Adrenal gland (tissue), 9 donors: ENCODE measurements at regions not wholly inside any gene's neighbourhood (a gene's known extent, or its start where the extent isn't known, plus 50 kb on each side); places are given as distances from the start of the nearest gene placed in this dataset.
A peak's percentile ranks its signal among the peaks of the same experiment; 100 is the strongest.

Experiments used
- DNase-seq, 7 donors: peaks; one replicate each; pipeline ENCODE4 v3.0.0-alpha.2; 2019 to 2020
- H3K27ac ChIP-seq, 5 donors: fragments of 200-600 bp; sonication (generic) in 4 of 5; 1 replicate in 3 of 5; 2 replicates in 2 of 5; pipeline versions ENCODE4 v1.5.1 to v1.8.0; 2016 to 2020; ENCODE audit warnings: mild to moderate bottlenecking in 1 of 5
- H3K27me3 ChIP-seq: fragments of 200-600 bp; 2 replicates; pipeline ENCODE4 v1.8.0; 2021
- H3K36me3 ChIP-seq, 2 donors: fragments of 200-600 bp; replicated peaks in 1 of 2; 1 replicate in 1 of 2; 2 replicates in 1 of 2; pipeline versions ENCODE4 v1.5.1 to v1.8.0; 2018 to 2022
- H3K4me1 ChIP-seq, 2 donors: fragments of 200-600 bp; replicated peaks in 1 of 2; 1 replicate in 1 of 2; 2 replicates in 1 of 2; pipeline versions ENCODE4 v1.5.1 to v1.8.0; 2018 to 2021
- H3K4me3 ChIP-seq, 4 donors: fragments of 200-600 bp; sonication (generic) in 3 of 4; one replicate each; pipeline ENCODE4 v1.5.1; 2016 to 2018
- H3K9me3 ChIP-seq, 3 donors: fragments of 200-600 bp; sonication (generic) in 1 of 3; replicated peaks in 1 of 3; 1 replicate in 2 of 3; 2 replicates in 1 of 3; pipeline versions ENCODE4 v1.5.1 to v1.8.0; 2016 to 2021
- CTCF ChIP-seq, 6 experiments: fragments of 450-650 bp in 4 of 6; fragments of 200-600 bp in 2 of 6; sonication (generic) in 1 of 6; IDR thresholded peaks; 1 replicate in 5 of 6; 2 replicates in 1 of 6; pipeline versions ENCODE4 v1.5.1 to v1.8.0; 2016 to 2021; ENCODE audit warnings: antibody characterized with exemption in 6 of 6, mild to moderate bottlenecking in 2 of 6, moderate library complexity in 1 of 6
- POLR2A ChIP-seq, 2 donors: fragments of 450-650 bp; IDR thresholded peaks; one replicate each; pipeline ENCODE4 v1.6.1; 2017; ENCODE audit warnings: antibody characterized with exemption in 2 of 2, mild to moderate bottlenecking in 2 of 2, moderate library complexity in 1 of 2
- WGBS, 4 donors: extraction: QIAGEN DNeasy Blood & Tissue Kit in 2 of 4; methylation state at CpG; one replicate each; pipeline versions ENCODE4 v1.1.5 to v1.1.7; 2013 to 2017; 5-methylcytosine and 5-hydroxymethylcytosine counted together
- intact Hi-C, 2 donors: fragments of 100-400 bp; cut with DNase I; formaldehyde crosslinking; loops; one replicate each; pipeline versions ENCODE4 v1.14.1 to v1.15.0; 2022 to 2023
- donor health status: healthy with polysubstance abuse.
- donor health status: Bipolar disorder and iron deficiency.
- donor health status: DM: yes; HTN: yes; CAD: no.
- donor health status: DM: no; HTN: no; CAD: no.
- donor health status: DM: no; HTN: no; CAD: no.

- intact Hi-C loops: no loop called here
- peaks cover 0 to 5% of the 10 kb centered on the region in 2 donors for H3K4me1 ChIP-seq
- H3K9me3 ChIP-seq: no peaks in the 10 kb centered on the region
- TF ChIP-seq CTCF (IDR thresholded peaks at IDR 0.05) (no peak), POLR2A (IDR thresholded peaks at IDR 0.05) (no peak)
- H3K36me3 ChIP-seq: no peaks in the 10 kb centered on the region
- H3K27me3 ChIP-seq: no peaks in the 10 kb centered on the region
- H3K27ac ChIP-seq: no peak overlapping the region
- no peak overlapping the region for H3K4me3 ChIP-seq
- WGBS, 4 donors: 37 to 51% (median 47%) methylated on average over 5 of the region's 5 CpGs
- DNase-seq: peak in 6 of 7 donors; percentile 22 to 61 (median 38)
These were observed 666.0 kb downstream of the MED13L start for GRCh38 chr12:115611477-115611876.

GRCh38 chr12:115609347-115609746 is 668.1 kb downstream of the MED13L start:
- intact Hi-C loops: no loop called here
- TF ChIP-seq POLR2A (IDR thresholded peaks at IDR 0.05) (no peak), CTCF (IDR thresholded peaks at IDR 0.05) (no peak)

GRCh38 chr12:115606040-115606439 is 671.5 kb downstream of the MED13L start:
- no peak for DNase-seq
- no peaks in the 10 kb centered on the region for H3K27me3 ChIP-seq
- H3K36me3 ChIP-seq: no peaks in the 10 kb centered on the region
- 65 to 72% (median 71%) methylated on average over 17 of the region's 17 CpGs for WGBS, 4 donors
- no peak for TF ChIP-seq CTCF (IDR thresholded peaks at IDR 0.05)
- no peak for TF ChIP-seq POLR2A (IDR thresholded peaks at IDR 0.05)
- no peak overlapping the region for H3K4me3 ChIP-seq
- no peak overlapping the region for H3K27ac ChIP-seq
- no peaks in the 10 kb centered on the region for H3K9me3 ChIP-seq
- H3K4me1 ChIP-seq: no peaks in the 10 kb centered on the region
- intact Hi-C loops: no loop called here

More at GRCh38 chr12:115609347-115609746, 668.1 kb downstream of the MED13L start:
- no peaks in the 10 kb centered on the region for H3K27me3 ChIP-seq
- H3K36me3 ChIP-seq: no peaks in the 10 kb centered on the region
- no peaks in the 10 kb centered on the region for H3K9me3 ChIP-seq
- no peak overlapping the region for H3K27ac ChIP-seq
- peaks cover 0 to 5% of the 10 kb centered on the region in 2 donors for H3K4me1 ChIP-seq
- 84 to 96% (median 93%) methylated on average over 1 of the region's 1 CpG for WGBS, 4 donors
- no peak overlapping the region for H3K4me3 ChIP-seq
- DNase-seq: no peak

- Histone ChIP-seq H3K4me3 (peak overlapping the region in 1 of 4 donors; percentile 26), H3K4me1 (no peaks in the 10 kb centered on the region), H3K9me3 (no peaks in the 10 kb centered on the region), H3K36me3 (no peaks in the 10 kb centered on the region), H3K27me3 (no peaks in the 10 kb centered on the region), H3K27ac (no peak overlapping the region)
- 38 to 52% (median 43%) methylated on average over 38 to 43 of the region's 43 CpGs for WGBS, 4 donors
- no peak for DNase-seq
- intact Hi-C loops: no loop called here
- TF ChIP-seq CTCF (IDR thresholded peaks at IDR 0.05): no peak
- no peak for TF ChIP-seq POLR2A (IDR thresholded peaks at IDR 0.05)
These were observed 678.4 kb downstream of the MED13L start for GRCh38 chr12:115598871-115599811.
